GM23338 (cell line): ENCODE measurements at regions not wholly inside any gene's neighbourhood (a gene's known extent, or its start where the extent isn't known, plus 50 kb on each side); places are given as distances from the start of the nearest gene placed in this dataset.

Experiments
- ATAC-seq: fragments of 200-7000 bp; cut with Tn5 transposase; 3 replicates; pipeline ENCODE4 v1.9.1; 2020
- DNase-seq: peaks from one replicate; pipeline ENCODE4 v3.0.0-alpha.2; 2015; ENCODE audit warnings: low spot score
- H2AFZ ChIP-seq: fragments of 200-600 bp; sonication (generic); 2 replicates; pipeline ENCODE4 v1.8.0; 2016; ENCODE audit warnings: antibody characterized with exemption, mild to moderate bottlenecking, moderate library complexity
- H3F3A ChIP-seq: fragments of 200-600 bp; sonication (generic); replicated peaks from 2 replicates; pipeline ENCODE4 v1.8.0; 2017; ENCODE audit warnings: antibody characterized with exemption, mixed run types, low read depth
- H3K27ac ChIP-seq: fragments of 200-600 bp; sonication (generic); 2 replicates; pipeline ENCODE4 v1.6.1; 2016; ENCODE audit warnings: low read depth
- H3K27me3 ChIP-seq: fragments of 200-600 bp; sonication (generic); 2 replicates; pipeline ENCODE4 v1.8.0; 2016; ENCODE audit warnings: mild to moderate bottlenecking, mixed run types, moderate library complexity; ENCODE audit not compliant: insufficient read depth
- H3K36me3 ChIP-seq: fragments of 200-600 bp; sonication (generic); 2 replicates; pipeline ENCODE4 v1.8.0; 2016; ENCODE audit warnings: mild to moderate bottlenecking; ENCODE audit not compliant: insufficient read depth
- H3K4me1 ChIP-seq: fragments of 200-600 bp; sonication (generic); 2 replicates; pipeline ENCODE4 v1.8.0; 2016; ENCODE audit warnings: mild to moderate bottlenecking, moderate library complexity; ENCODE audit not compliant: insufficient read depth
- H3K4me2 ChIP-seq: fragments of 200-600 bp; sonication (generic); 2 replicates; pipeline ENCODE4 v1.7.1; 2017; ENCODE audit warnings: mixed run types
- H3K4me3 ChIP-seq: fragments of 200-600 bp; sonication (generic); 2 replicates; pipeline ENCODE4 v1.6.1; 2016; ENCODE audit warnings: mixed run types
- H3K79me2 ChIP-seq: fragments of 200-600 bp; sonication (generic); replicated peaks from 2 replicates; pipeline ENCODE4 v1.8.0; 2017; ENCODE audit warnings: mild to moderate bottlenecking; ENCODE audit not compliant: insufficient read depth
- H3K9me2 ChIP-seq: fragments of 200-600 bp; sonication (generic); 2 replicates; pipeline ENCODE4 v1.8.0; 2017; ENCODE audit not compliant: insufficient read depth
- H4K20me1 ChIP-seq: fragments of 200-600 bp; sonication (generic); replicated peaks from 2 replicates; pipeline ENCODE4 v1.8.0; 2017; ENCODE audit warnings: mild to moderate bottlenecking; ENCODE audit not compliant: insufficient read depth
- H3K27ac Mint-ChIP-seq: 2 replicates; pipeline ENCODE4 v1.8.0; 2020; ENCODE audit warnings: inconsistent platforms, mild to moderate bottlenecking, moderate library complexity, mixed read lengths
- H3K27me3 Mint-ChIP-seq: 3 replicates; pipeline ENCODE4 v1.8.0; 2022; ENCODE audit warnings: low read depth, mild to moderate bottlenecking, moderate library complexity, mixed read lengths, inconsistent platforms; ENCODE audit not compliant: insufficient read depth, poor library complexity
- H3K36me3 Mint-ChIP-seq: 3 replicates; pipeline ENCODE4 v1.8.0; 2021; ENCODE audit warnings: low read depth, mild to moderate bottlenecking, inconsistent platforms, moderate library complexity, mixed read lengths
- H3K4me1 Mint-ChIP-seq: 3 replicates; pipeline ENCODE4 v1.8.0; 2020; ENCODE audit warnings: mild to moderate bottlenecking, inconsistent platforms, mixed read lengths
- H3K4me3 Mint-ChIP-seq: 3 replicates; pipeline ENCODE4 v1.8.0; 2021; ENCODE audit warnings: moderate library complexity, mild to moderate bottlenecking, inconsistent platforms, mixed read lengths
- H3K9me3 Mint-ChIP-seq: 3 replicates; pipeline ENCODE4 v1.8.0; 2020; ENCODE audit warnings: moderate library complexity, mild to moderate bottlenecking, inconsistent platforms, mixed read lengths
- CREB1 ChIP-seq: fragments of 250-450 bp; sonication (Bioruptor Pico); IDR thresholded peaks from 2 replicates; pipeline ENCODE4 v1.5.0; 2020; ENCODE audit warnings: low read depth, mild to moderate bottlenecking, moderate library complexity
- CTCF ChIP-seq, 2 experiments: fragments of 200-600 bp in 1 of 2; sonication (generic) in 1 of 2; conservative IDR thresholded peaks; 2 replicates each; pipeline versions ENCODE4 v1.5.1 to v1.6.1; 2016 to 2017; ENCODE audit warnings: antibody characterized with exemption in 2 of 2, low read depth in 2 of 2, mild to moderate bottlenecking in 2 of 2, moderate library complexity in 1 of 2
- ETS1 ChIP-seq: IDR thresholded peaks from 2 replicates; pipeline ENCODE4 v1.6.1; 2016; ENCODE audit warnings: antibody characterized with exemption
- EZH2 ChIP-seq: fragments of 200-600 bp; sonication (generic); IDR thresholded peaks from one replicate; pipeline ENCODE4 v1.8.0; 2017; ENCODE audit warnings: antibody characterized with exemption, mild to moderate bottlenecking, low read depth; ENCODE audit not compliant: unreplicated experiment
- EZH2phosphoT487 ChIP-seq: fragments of 200-600 bp; sonication (generic); IDR thresholded peaks from one replicate; pipeline ENCODE4 v1.8.1; 2018; ENCODE audit warnings: antibody characterized with exemption; ENCODE audit not compliant: unreplicated experiment
- JUNB ChIP-seq: IDR thresholded peaks from one replicate; pipeline ENCODE4 v1.6.1; 2016; ENCODE audit warnings: antibody characterized with exemption; ENCODE audit not compliant: unreplicated experiment
- NANOG ChIP-seq: IDR thresholded peaks from 2 replicates; pipeline ENCODE4 v1.6.1; 2016; ENCODE audit warnings: antibody characterized with exemption, borderline replicate concordance
- POLR2AphosphoS5 ChIP-seq: IDR thresholded peaks from 2 replicates; pipeline ENCODE4 v1.6.1; 2016; ENCODE audit warnings: antibody characterized with exemption, low read depth
- REST ChIP-seq: IDR thresholded peaks from one replicate; pipeline ENCODE4 v1.6.1; 2018; ENCODE audit warnings: antibody characterized with exemption; ENCODE audit not compliant: unreplicated experiment
- STAT1 ChIP-seq: IDR thresholded peaks from one replicate; pipeline ENCODE4 v1.6.1; 2016; ENCODE audit warnings: antibody characterized with exemption; ENCODE audit not compliant: unreplicated experiment
- ZNF114 ChIP-seq: fragments of 250-450 bp; sonication (Bioruptor Pico); IDR thresholded peaks from 2 replicates; pipeline ENCODE4 v1.5.0; 2020; ENCODE audit warnings: mild to moderate bottlenecking, moderate library complexity
- ZNF331 ChIP-seq: fragments of 250-450 bp; sonication (Bioruptor Pico); IDR thresholded peaks from 2 replicates; pipeline ENCODE4 v1.5.0; 2020; ENCODE audit warnings: low read depth, mild to moderate bottlenecking, moderate library complexity
- ZNF462 ChIP-seq: fragments of 250-450 bp; sonication (Bioruptor Pico); IDR thresholded peaks from 2 replicates; pipeline ENCODE4 v1.5.0; 2020; ENCODE audit warnings: mild to moderate bottlenecking, moderate library complexity

GRCh38 chr5:124457901-124458300 is 288.5 kb downstream of the ZNF608 start:
- H3K27ac ChIP-seq: no peak overlapping the region
- no peaks in the 10 kb centered on the region for H4K20me1 ChIP-seq
- Mint-ChIP-seq H3K27ac (no peak overlapping the region), H3K27me3 (no peaks in the 10 kb centered on the region), H3K4me1 (peaks cover 20% of the 10 kb centered on the region), H3K36me3 (peaks cover 32% of the 10 kb centered on the region), H3K9me3 (peaks cover 19% of the 10 kb centered on the region), H3K4me3 (no peak overlapping the region)
- peaks cover 19% of the 10 kb centered on the region for H3K4me1 ChIP-seq
- no peak overlapping the region for H3K4me3 ChIP-seq
- H3F3A ChIP-seq: no peaks in the 10 kb centered on the region
- H3K36me3 ChIP-seq: no peaks in the 10 kb centered on the region
- TF ChIP-seq CREB1 (CRISPR knock-in tag) (no peak), POLR2AphosphoS5 (no peak), NANOG (no peak), ETS1 (no peak), EZH2phosphoT487 (no peak), STAT1 (no peak), EZH2 (no peak), JUNB (no peak), ZNF331 (CRISPR knock-in tag) (no peak), ZNF462 (CRISPR knock-in tag) (no peak), REST (no peak), ZNF114 (CRISPR knock-in tag) (no peak), CTCF (conservative IDR thresholded peaks at IDR 0.05; ENCODE audit: low read depth in 2 of 2) (no peak)
- H3K27me3 ChIP-seq: no peaks in the 10 kb centered on the region
- H3K9me2 ChIP-seq: no peaks in the 10 kb centered on the region; the same call in 1 of the 2 replicates
- no peak overlapping the region for H2AFZ ChIP-seq
- H3K4me2 ChIP-seq: no peak overlapping the region
- no peak for ATAC-seq
- H3K79me2 ChIP-seq: no peaks in the 10 kb centered on the region
- DNase-seq: no peak
